ENCODE measurements at regions not wholly inside any gene's neighbourhood (a gene's known extent, or its start where the extent isn't known, plus 50 kb on each side); places are given as distances from the start of the nearest gene placed in this dataset.
"Not testable (repeated sequence)": the region's sequence is repeated elsewhere in the genome, so short reads cannot be mapped to it uniquely, and the experiment has no call there.

DNA sequence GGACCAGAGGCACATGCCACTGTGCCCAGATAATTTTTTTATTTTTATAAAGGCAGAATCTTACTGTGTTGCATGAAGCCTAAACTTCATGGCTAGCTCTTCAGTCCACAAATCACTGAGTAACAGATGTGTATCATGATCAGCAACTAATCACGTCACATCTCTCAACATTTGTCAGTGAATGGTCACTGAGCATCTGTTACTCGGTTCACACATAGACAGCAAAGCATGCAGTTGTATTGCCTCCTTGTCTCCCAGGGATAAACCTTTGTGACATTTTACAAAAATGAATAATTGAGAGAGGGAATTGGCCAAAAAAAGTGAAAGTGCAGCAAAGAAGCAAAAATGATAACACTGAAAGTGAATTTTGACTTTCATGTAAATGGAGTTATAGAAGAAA, 85.9 kb upstream of the BTG1 start:
- DNase-seq (ENCODE audit: low read depth in 2 of 2), result not testable (repeated sequence)

DNA sequence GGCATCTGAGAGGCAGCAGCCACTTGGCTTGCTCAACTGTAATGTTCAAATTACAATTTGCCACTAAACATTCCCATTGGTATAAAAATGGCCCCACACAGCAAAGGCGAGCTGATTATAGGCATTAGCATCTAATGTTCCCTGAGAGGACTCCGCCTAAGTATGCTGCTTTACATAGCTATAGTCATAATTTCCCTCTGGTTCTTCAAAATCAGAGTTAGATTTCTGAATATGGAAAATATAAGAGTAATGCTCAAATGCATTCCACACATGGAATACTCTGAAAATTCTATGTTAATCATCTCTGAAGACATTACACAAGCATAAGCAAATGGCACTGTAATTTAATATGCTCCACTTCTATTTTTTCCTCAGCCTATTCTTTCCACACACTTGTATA, 83.7 kb upstream of the BTG1 start:
- DNase-seq (ENCODE audit: low read depth in 2 of 2), result no peak

DNA sequence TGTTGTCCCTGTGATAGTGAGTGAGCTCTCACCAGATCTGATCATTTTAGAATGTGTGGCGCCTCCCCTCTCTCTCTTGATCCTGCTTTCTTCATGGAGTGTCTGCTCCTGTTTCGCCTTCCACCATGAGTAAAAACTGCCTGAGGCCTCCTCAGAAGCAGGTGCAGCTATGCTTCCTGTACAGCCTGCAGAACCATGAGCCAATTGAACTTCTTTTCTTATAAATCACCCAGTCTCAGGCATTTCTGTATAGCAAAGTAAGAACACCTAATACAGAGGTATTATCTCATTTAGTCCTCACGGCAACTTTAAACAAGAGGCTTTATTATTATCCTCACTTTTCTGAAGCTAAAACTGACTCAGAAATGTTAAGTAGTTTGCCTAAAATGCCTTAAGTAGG, 81.3 kb upstream of the BTG1 start:
- no peak for DNase-seq (ENCODE audit: low read depth in 2 of 2)

DNA sequence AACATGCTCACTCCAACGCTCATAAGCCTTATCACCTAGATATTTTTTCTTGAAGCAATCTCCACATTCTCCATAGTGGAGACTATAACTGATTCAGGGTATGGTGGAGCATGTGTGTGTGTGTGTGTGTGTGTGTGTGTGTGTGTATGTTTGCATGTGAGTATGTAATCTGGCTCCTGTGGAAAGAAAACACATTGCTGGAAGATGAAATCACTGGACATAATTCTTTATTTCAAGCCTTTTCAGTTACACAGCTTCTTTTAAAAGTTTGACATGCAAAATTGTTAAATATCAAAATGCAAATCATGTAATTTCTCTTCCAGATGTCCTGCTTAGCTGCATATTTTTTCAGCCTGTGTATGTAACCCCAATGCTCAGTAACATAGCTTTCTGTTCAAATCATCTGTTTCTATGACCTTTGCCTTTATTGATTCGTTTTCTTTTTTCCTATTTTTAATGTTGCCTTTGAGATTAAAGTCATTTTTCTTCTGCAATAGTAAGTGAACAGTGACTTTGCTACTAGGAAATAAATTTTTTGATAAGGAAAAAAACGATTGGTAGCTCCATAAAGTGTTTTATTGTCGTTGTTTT, 80.5 kb upstream of the BTG1 start:
- DNase-seq (ENCODE audit: low read depth in 2 of 2), result no peak

DNA sequence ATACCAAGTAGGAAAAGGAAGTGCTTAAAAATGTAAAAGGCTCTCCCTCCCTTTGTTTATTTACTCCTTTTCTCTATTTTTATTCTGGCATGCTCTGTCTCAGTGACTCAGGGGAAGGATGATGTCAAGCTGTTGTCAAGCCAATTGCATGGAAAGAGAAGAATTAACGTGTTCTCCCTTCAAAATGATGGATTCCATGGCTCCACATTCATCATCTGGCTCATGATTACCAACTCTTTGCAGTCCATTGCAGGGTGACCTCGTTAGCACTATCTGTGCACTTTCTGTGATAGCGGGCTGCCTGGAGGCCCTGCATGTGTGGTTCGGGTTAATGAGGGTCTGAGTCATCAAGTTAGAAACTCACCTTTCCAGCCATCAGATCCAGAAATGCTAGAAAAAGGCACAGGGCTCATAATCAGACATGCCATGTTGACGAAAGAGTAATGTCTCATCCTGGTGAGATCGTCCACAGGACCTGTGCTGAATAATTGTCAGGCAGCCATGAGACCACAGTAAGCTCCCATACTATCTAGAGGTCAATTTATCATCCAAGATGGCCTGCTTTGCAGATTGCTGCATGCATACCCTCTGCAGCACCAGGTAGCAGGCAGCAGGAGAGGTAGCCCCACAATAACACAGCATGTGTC, 79.2 kb upstream of the BTG1 start:
- DNase-seq (ENCODE audit: low read depth in 2 of 2), result no peak

GRCh38 chr12:92223481-92223880, 77.8 kb upstream of the BTG1 start:
- no peak for DNase-seq (ENCODE audit: low read depth in 2 of 2)

- no peak for DNase-seq (ENCODE audit: low read depth in 2 of 2)
These were observed 76.1 kb upstream of the BTG1 start for GRCh38 chr12:92221656-92222315.

DNA sequence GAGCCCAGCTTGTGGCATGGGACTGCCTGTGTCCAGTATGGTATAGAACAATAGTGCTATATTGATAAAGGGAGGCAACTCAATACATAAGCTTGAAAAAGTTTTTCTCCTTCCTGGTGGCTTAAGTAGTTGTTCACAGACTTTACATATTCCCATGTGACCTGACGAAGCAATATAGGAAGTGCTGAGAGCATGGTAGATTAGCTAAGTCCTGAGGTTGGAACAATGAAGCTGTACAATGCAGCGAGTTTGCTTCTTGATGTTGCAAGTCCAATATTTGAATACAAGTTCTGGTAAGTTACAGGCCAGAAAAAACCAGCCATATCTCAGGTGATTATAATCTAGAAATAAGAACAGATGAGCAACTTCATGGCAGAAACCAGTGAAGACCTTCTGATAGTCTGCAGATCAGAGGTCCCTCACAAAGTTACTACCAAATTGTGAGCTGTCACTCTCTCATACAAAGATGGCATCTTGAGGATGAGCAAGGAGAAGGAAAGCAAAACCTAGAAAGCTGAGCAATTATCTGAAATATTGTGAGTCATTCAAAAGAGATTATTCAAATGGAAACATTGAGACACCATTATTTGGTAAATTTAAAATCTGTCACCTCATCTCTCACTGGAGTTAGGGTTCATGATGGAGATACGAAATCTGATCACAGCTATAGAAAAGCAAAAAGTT, 72.9 kb upstream of the BTG1 start:
- no peak for DNase-seq (ENCODE audit: low read depth in 2 of 2)

DNA sequence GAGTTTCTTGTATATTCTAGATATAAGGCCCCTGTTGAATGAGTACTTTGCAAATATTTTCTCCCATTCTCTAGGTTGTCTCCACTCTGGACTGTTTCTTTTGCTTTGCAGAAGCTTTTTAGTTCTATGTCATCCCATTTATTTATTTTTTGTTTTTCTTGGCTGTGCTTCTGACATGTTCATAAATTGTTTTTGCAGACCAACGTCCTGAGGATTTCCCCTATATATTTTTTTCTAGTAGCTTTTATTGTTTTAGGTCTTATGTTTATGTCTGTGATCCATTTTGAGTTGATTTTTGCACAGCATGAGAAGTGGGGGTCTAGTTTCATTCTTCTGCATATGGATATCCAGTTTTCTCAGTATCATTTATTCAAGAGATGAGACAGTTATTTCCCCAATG, 70.4 kb upstream of the BTG1 start:
- no peak for DNase-seq (ENCODE audit: low read depth in 2 of 2)

- DNase-seq (ENCODE audit: low read depth in 2 of 2), result no peak
These were observed 69.7 kb upstream of the BTG1 start for GRCh38 chr12:92215358-92215757.

DNA sequence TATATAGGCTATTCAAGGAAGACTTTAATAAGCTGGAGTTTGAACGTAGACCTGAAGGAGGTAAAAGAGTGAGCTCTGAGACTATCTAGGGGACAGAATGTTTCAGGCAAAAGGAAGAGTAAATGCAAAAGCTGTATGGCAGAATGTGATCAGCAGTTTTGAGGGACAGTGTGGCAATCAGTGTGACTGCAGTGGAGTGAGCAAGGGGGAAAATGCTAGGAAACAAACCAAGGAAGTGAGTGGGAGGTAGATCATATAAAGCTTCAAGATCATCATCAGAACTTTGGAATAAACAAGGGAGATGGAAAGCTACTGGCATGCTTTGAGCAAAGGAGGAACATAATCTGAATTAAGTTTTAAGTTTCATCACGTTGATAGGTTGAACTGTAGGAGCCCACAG, 67.5 kb upstream of the BTG1 start:
- no peak for DNase-seq (ENCODE audit: low read depth in 2 of 2)

GRCh38 chr12:92210071-92210470, 64.4 kb upstream of the BTG1 start:
- DNase-seq (ENCODE audit: low read depth in 2 of 2), result no peak

DNA sequence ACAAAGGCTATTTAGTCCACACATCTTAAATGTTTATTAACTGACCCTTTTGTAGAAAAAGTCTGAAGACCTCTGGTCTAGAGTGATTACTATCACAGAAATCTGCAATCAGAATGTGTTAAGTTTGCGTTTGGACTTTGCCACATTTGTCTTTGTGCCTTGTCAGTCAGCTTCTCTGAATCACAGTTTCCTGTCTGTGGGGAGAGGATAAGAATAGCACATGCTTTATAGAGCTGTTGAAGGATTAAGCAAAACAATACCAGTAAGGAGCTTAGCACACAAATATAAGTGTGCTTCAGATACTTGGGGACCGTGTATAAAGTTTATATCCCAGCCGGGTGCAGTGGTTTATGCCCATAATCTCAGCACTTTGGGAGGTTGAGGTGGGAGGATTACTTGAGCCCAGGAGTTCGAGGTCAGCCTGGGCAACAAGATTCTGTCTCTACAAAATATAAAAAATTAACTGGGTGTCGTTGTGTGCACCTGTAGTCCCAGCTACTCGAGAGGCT, 63.0 kb upstream of the BTG1 start:
- no peak for DNase-seq (ENCODE audit: low read depth in 2 of 2)

DNA sequence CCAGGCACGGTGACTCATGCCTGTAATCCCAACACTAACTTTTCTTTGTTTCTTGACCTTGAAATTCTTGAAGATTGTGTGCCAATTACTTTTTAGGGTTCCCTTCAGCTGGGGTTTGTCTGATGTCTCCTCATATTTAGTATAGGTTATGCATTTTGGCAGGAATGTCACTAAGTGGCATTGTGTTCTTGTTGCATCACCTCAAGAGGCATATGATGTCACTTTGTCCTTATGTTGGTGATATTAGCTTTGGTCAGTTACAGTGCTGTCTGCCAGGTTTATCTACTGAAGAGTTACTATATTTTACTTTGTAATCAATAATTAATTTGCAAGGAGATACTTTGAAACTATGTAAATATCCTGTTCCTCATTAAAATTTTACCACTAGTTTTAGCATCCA, 61.0 kb upstream of the BTG1 start:
- DNase-seq (ENCODE audit: low read depth in 2 of 2), result no peak

- DNase-seq (ENCODE audit: low read depth in 2 of 2), result no peak
These were observed 60.4 kb upstream of the BTG1 start for GRCh38 chr12:92206011-92206410.

- no peak for DNase-seq (ENCODE audit: low read depth in 2 of 2)
These were observed 54.4 kb upstream of the BTG1 start for GRCh38 chr12:92199819-92200576.

DNA sequence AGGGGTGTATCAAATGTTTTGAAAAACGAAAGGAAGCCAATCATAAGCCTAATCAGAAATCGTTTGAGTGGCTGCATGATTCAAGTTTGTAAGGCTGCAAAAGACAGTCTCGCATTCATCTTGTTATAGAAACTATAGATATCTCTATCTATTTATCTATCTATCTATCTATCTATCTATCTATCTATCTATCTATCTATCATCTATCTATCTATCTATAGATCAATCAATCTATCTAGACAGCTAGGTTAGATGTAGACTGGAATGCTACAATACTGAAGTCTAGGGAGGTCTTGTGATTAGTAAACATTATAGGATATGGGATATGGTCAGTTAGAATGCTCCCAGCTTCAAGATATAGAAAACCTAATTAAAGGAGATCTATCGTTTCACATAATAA, 52.2 kb upstream of the BTG1 start:
- DNase-seq (ENCODE audit: low read depth in 2 of 2), result no peak

GRCh38 chr12:92196368-92196767, 50.7 kb upstream of the BTG1 start:
- DNase-seq (ENCODE audit: low read depth in 2 of 2), result no peak

Measured in activated CD4-positive, alpha-beta T cell treated with anti-CD3 and anti-CD28 coated beads for 24 hours (primary cell).